ENCODE measurements at regions not wholly inside any gene's neighbourhood (a gene's known extent, or its start where the extent isn't known, plus 50 kb on each side); places are given as distances from the start of the nearest gene placed in this dataset.

GRCh38 chr2:83654091-83654611 is 804.9 kb downstream of the SUCLG1 start:
- TF ChIP-seq EZH2 (IDR thresholded peaks at IDR 0.05) (no peak), POLR2AphosphoS5 (IDR thresholded peaks at IDR 0.05; ENCODE audit: borderline replicate concordance, low read depth, low read length) (no peak), FOXP2 (optimal IDR thresholded peaks at IDR 0.05; ENCODE audit: control extremely low read depth, extremely low read length, insufficient read depth) (no peak)

All from SK-N-MC (cell line).